OCI-LY1 (cell line): ENCODE measurements at regions not wholly inside any gene's neighbourhood (a gene's known extent, or its start where the extent isn't known, plus 50 kb on each side); places are given as distances from the start of the nearest gene placed in this dataset.

Experiments used
- CTCF ChIP-seq: fragments of 200-600 bp; sonication (generic), shearing (Covaris generic); IDR thresholded peaks from 2 replicates; pipeline ENCODE4 v1.5.1; 2017; ENCODE audit warnings: mild to moderate bottlenecking, antibody characterized with exemption, low read length, moderate library complexity, mixed read lengths
- EZH2 ChIP-seq: fragments of 200-600 bp; sonication (generic), shearing (Covaris generic); IDR thresholded peaks from 2 replicates; pipeline ENCODE4 v1.8.0; 2017; ENCODE audit warnings: borderline replicate concordance, mixed run types, mild to moderate bottlenecking, antibody characterized with exemption, low read length, moderate library complexity, mixed read lengths

GRCh38 chr13:44068169-44068568, 188.5 kb downstream of the LACC1 start:
- TF ChIP-seq EZH2, result no peak
- no peak for TF ChIP-seq CTCF
